Neural cell (in vitro differentiated cells): ENCODE measurements at regions not wholly inside any gene's neighbourhood (a gene's known extent, or its start where the extent isn't known, plus 50 kb on each side); places are given as distances from the start of the nearest gene placed in this dataset.

Experiments used
- H2AFZ ChIP-seq: fragments of 200-600, 300-800 bp; sonication (generic), shearing (Covaris generic); 2 replicates; pipeline ENCODE4 v1.6.0; 2014; ENCODE audit warnings: low read depth, mild to moderate bottlenecking, antibody characterized with exemption, low read length, moderate library complexity
- H3F3A ChIP-seq: fragments of 200-600 bp; shearing (Covaris generic); 2 replicates; pipeline ENCODE4 v1.6.1; 2016; ENCODE audit warnings: mild to moderate bottlenecking, moderate library complexity, mixed read lengths, antibody characterized with exemption, low read length; ENCODE audit not compliant: insufficient read depth, poor library complexity, severe bottlenecking
- H3K27ac ChIP-seq: fragments of 200-600, 300-800 bp; sonication (generic), shearing (Covaris generic); 2 replicates; pipeline ENCODE4 v1.5.1; 2014; ENCODE audit warnings: mild to moderate bottlenecking, low read length, moderate library complexity
- H3K27me3 ChIP-seq: fragments of 300-800, 200-600 bp; sonication (generic), shearing (Covaris generic); 2 replicates; pipeline ENCODE4 v1.6.0; 2014; ENCODE audit warnings: mild to moderate bottlenecking, low read depth, low read length, moderate library complexity; ENCODE audit not compliant: insufficient read depth
- H3K36me3 ChIP-seq: fragments of 300-800, 200-600 bp; sonication (generic), shearing (Covaris generic); 2 replicates; pipeline ENCODE4 v1.5.1; 2014; ENCODE audit warnings: mild to moderate bottlenecking, antibody characterized with exemption, low read length, moderate library complexity; ENCODE audit not compliant: insufficient read depth
- H3K4me2 ChIP-seq: fragments of 300-800, 200-600 bp; sonication (generic), shearing (Covaris generic); 2 replicates; pipeline ENCODE4 v1.6.0; 2014; ENCODE audit warnings: mild to moderate bottlenecking, low read length
- H3K4me3 ChIP-seq: fragments of 300-800, 200-600 bp; sonication (generic), shearing (Covaris generic); 2 replicates; pipeline ENCODE4 v1.5.1; 2014; ENCODE audit warnings: mild to moderate bottlenecking, low read length, moderate library complexity
- H3K79me2 ChIP-seq: fragments of 200-600 bp; shearing (Covaris generic); replicated peaks from 2 replicates; pipeline ENCODE4 v1.6.0; 2014; ENCODE audit warnings: mild to moderate bottlenecking, low read length, moderate library complexity; ENCODE audit not compliant: insufficient read depth
- H3K9ac ChIP-seq: fragments of 300-800, 200-600 bp; sonication (generic), shearing (Covaris generic); 2 replicates; pipeline ENCODE4 v1.6.1; 2016; ENCODE audit warnings: mild to moderate bottlenecking, low read length, mixed read lengths
- H3K9me2 ChIP-seq: fragments of 200-600 bp; shearing (Covaris generic); 2 replicates; pipeline ENCODE4 v1.6.1; 2016; ENCODE audit warnings: mild to moderate bottlenecking, low read length, mixed read lengths; ENCODE audit not compliant: insufficient read depth
- H3K9me3 ChIP-seq: fragments of 200-600, 300-800 bp; sonication (generic), shearing (Covaris generic); 2 replicates; pipeline ENCODE4 v1.6.1; 2016; ENCODE audit warnings: mild to moderate bottlenecking, mixed run types, low read length, moderate library complexity, mixed read lengths
- H4K20me1 ChIP-seq: fragments of 200-600 bp; shearing (Covaris generic); 2 replicates; pipeline ENCODE4 v1.6.1; 2016; ENCODE audit warnings: mild to moderate bottlenecking, mixed run types; ENCODE audit not compliant: insufficient read depth
- EP300 ChIP-seq: fragments of 450-650 bp; conservative IDR thresholded peaks from 2 replicates; pipeline ENCODE4 v1.6.1; 2014; ENCODE audit warnings: antibody characterized with exemption, mild to moderate bottlenecking, moderate library complexity; ENCODE audit not compliant: poor library complexity, severe bottlenecking
- EZH2 ChIP-seq: fragments of 200-600, 300-800 bp; shearing (Covaris generic), sonication (generic); IDR thresholded peaks from 2 replicates; pipeline ENCODE4 v1.6.1; 2014; ENCODE audit warnings: antibody characterized with exemption, low read length, borderline replicate concordance, mild to moderate bottlenecking; ENCODE audit not compliant: insufficient read depth, poor library complexity, severe bottlenecking
- MXI1 ChIP-seq: fragments of 450-650 bp; conservative IDR thresholded peaks from 2 replicates; pipeline ENCODE4 v1.6.1; 2014; ENCODE audit warnings: antibody characterized with exemption, mild to moderate bottlenecking; ENCODE audit not compliant: poor library complexity, severe bottlenecking
- POLR2AphosphoS5 ChIP-seq: IDR thresholded peaks from 2 replicates; pipeline ENCODE4 v1.6.1; 2012
- RAD21 ChIP-seq: fragments of 450-650 bp; conservative IDR thresholded peaks from 2 replicates; pipeline ENCODE4 v1.6.1; 2014; ENCODE audit warnings: antibody characterized with exemption, mild to moderate bottlenecking, moderate library complexity
- REST ChIP-seq: IDR thresholded peaks from 2 replicates; pipeline ENCODE4 v1.6.1; 2012; ENCODE audit warnings: borderline replicate concordance
- SMC3 ChIP-seq: fragments of 450-650 bp; conservative IDR thresholded peaks from 2 replicates; pipeline ENCODE4 v1.6.1; 2014; ENCODE audit warnings: antibody characterized with exemption, mild to moderate bottlenecking, moderate library complexity; ENCODE audit not compliant: poor library complexity
- TAF1 ChIP-seq: IDR thresholded peaks from 2 replicates; pipeline ENCODE4 v1.6.1; 2012; ENCODE audit warnings: low read depth
- TF ChIP-seq, protein P1 (sequence below): fragments of 450-650 bp; IDR thresholded peaks from 2 replicates; pipeline ENCODE4 v1.5.1; 2014; ENCODE audit warnings: antibody characterized with exemption, mild to moderate bottlenecking, moderate library complexity; ENCODE audit not compliant: poor library complexity, severe bottlenecking

DNA sequence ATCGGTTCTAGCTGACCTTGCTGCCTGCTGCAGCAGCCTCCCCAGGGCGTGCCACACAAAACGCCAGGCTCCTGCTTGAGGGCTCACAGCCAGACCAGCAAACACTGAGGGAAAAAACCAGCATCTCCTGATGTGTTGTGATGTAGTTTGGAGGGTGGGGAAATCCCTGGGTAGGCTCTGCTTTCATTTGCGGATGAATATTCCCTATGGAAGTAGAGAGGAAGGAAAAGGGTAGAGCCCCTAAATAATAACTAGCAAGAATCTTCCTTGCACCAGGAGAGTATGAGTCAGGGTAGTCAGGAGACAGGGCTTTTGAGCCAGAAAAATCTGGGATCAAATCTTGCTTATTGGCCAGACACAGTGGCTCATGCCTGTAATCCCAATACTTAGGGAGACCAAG lies 545.3 kb downstream of the RFC3 start:
- no peak overlapping the region for H3K4me3 ChIP-seq
- no peaks in the 10 kb centered on the region for H3K36me3 ChIP-seq
- H3K27me3 ChIP-seq: no peaks in the 10 kb centered on the region
- TF ChIP-seq TAF1 (no peak), RAD21 (no peak), SMC3 (no peak), REST (no peak), POLR2AphosphoS5 (no peak), EP300 (no peak)
- no peak overlapping the region for H3K9ac ChIP-seq
- H3K9me3 ChIP-seq: no peaks in the 10 kb centered on the region
- H4K20me1 ChIP-seq: no peaks in the 10 kb centered on the region
- no peak overlapping the region for H3K4me2 ChIP-seq
- no peak overlapping the region for H3K27ac ChIP-seq
- no peaks in the 10 kb centered on the region for H3K79me2 ChIP-seq
- H2AFZ ChIP-seq: no peak overlapping the region
- H3F3A ChIP-seq: no peaks in the 10 kb centered on the region
- H3K9me2 ChIP-seq: no peaks in the 10 kb centered on the region

GRCh38 chr13:34364633-34365032 lies 546.7 kb downstream of the RFC3 start:
- TF ChIP-seq MXI1 (no peak), POLR2AphosphoS5 (no peak), SMC3 (no peak), REST (no peak), EZH2 (no peak), EP300 (no peak), RAD21 (no peak), TAF1 (no peak)
- TF ChIP-seq, protein P1, sequence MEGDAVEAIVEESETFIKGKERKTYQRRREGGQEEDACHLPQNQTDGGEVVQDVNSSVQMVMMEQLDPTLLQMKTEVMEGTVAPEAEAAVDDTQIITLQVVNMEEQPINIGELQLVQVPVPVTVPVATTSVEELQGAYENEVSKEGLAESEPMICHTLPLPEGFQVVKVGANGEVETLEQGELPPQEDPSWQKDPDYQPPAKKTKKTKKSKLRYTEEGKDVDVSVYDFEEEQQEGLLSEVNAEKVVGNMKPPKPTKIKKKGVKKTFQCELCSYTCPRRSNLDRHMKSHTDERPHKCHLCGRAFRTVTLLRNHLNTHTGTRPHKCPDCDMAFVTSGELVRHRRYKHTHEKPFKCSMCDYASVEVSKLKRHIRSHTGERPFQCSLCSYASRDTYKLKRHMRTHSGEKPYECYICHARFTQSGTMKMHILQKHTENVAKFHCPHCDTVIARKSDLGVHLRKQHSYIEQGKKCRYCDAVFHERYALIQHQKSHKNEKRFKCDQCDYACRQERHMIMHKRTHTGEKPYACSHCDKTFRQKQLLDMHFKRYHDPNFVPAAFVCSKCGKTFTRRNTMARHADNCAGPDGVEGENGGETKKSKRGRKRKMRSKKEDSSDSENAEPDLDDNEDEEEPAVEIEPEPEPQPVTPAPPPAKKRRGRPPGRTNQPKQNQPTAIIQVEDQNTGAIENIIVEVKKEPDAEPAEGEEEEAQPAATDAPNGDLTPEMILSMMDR: no peak
- H3K9me3 ChIP-seq: no peaks in the 10 kb centered on the region
- H3K79me2 ChIP-seq: no peaks in the 10 kb centered on the region
- H4K20me1 ChIP-seq: no peaks in the 10 kb centered on the region
- no peaks in the 10 kb centered on the region for H3K9me2 ChIP-seq
- H3K4me2 ChIP-seq: no peak overlapping the region
- no peak overlapping the region for H3K27ac ChIP-seq
- no peaks in the 10 kb centered on the region for H3F3A ChIP-seq
- no peak overlapping the region for H3K4me3 ChIP-seq
- no peak overlapping the region for H2AFZ ChIP-seq
- no peaks in the 10 kb centered on the region for H3K36me3 ChIP-seq
- H3K9ac ChIP-seq: no peak overlapping the region
- H3K27me3 ChIP-seq: no peaks in the 10 kb centered on the region
